GM12892 (cell line): ENCODE measurements at regions not wholly inside any gene's neighbourhood (a gene's known extent, or its start where the extent isn't known, plus 50 kb on each side); places are given as distances from the start of the nearest gene placed in this dataset.

Experiments used
- POLR2AphosphoS5 ChIP-seq: IDR thresholded peaks from 2 replicates; pipeline ENCODE4 v1.6.1; 2011; ENCODE audit warnings: low read depth, low read length, control low read depth
- TAF1 ChIP-seq: IDR thresholded peaks from 2 replicates; pipeline ENCODE4 v1.6.1; 2011; ENCODE audit warnings: low read depth, mild to moderate bottlenecking, control low read depth, low read length, borderline replicate concordance

DNA sequence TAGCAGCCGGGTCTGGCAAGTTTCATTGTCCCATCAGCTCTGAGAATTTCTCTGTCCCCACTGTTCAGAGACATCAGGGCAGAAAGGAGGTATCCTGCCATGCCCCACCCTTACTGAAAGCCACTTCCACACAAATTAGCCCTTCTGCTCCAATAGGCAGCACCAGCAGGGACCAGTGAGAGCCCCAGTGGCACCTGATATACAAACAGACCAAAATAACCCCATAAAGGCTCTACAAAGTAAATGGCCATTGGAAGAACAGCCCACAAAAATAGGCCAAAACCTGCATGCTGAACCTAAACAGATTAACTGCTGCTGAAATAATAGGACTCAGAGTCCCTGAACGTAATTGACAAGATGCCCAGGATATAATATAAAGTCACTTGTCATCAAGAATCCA, 199.9 kb downstream of the TMEM200A start:
- TF ChIP-seq TAF1 (no peak), POLR2AphosphoS5 (no peak)
